OCI-LY1 (cell line): ENCODE measurements at regions not wholly inside any gene's neighbourhood (a gene's known extent, or its start where the extent isn't known, plus 50 kb on each side); places are given as distances from the start of the nearest gene placed in this dataset.

Experiments used
- CTCF ChIP-seq: fragments of 200-600 bp; sonication (generic), shearing (Covaris generic); IDR thresholded peaks from 2 replicates; pipeline ENCODE4 v1.5.1; 2017; ENCODE audit warnings: mild to moderate bottlenecking, antibody characterized with exemption, low read length, moderate library complexity, mixed read lengths
- EZH2 ChIP-seq: fragments of 200-600 bp; sonication (generic), shearing (Covaris generic); IDR thresholded peaks from 2 replicates; pipeline ENCODE4 v1.8.0; 2017; ENCODE audit warnings: borderline replicate concordance, mixed run types, mild to moderate bottlenecking, antibody characterized with exemption, low read length, moderate library complexity, mixed read lengths

DNA sequence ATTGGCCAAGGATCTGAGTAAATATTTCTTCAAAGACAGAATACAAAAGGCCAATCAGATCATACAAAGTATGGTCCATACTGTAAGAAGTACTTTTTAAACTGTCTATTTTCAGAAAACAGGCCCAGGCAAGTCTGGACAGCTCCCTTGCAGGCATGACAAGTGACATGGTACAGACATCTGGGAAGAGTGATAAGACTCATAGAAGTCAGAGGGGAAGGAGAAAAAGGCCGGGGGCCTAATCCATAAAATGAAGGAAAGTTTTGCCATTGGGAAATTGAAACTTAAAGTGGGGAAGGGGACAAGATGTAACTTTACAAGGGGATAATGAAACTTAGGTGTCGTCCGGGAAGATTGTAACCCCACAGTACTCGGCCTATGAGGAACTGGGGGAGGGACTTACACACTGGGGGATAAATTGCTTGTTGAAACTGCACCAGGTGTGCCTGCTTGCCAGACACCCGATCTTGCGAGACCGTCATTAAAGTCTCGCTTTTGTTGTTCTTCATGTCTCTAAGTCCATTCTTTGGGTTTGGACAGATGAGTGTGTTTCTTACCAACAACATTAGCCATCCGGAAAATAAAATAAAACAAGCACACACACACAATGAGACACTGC lies 684.0 kb downstream of the CDH11 start:
- no peak for TF ChIP-seq CTCF
- no peak for TF ChIP-seq EZH2
